DND-41 (cell line): ENCODE measurements at regions not wholly inside any gene's neighbourhood (a gene's known extent, or its start where the extent isn't known, plus 50 kb on each side); places are given as distances from the start of the nearest gene placed in this dataset.
"Not testable (repeated sequence)": the region's sequence is repeated elsewhere in the genome, so short reads cannot be mapped to it uniquely, and the experiment has no call there.

ENCODE experiments used
- ATAC-seq: fragments of 200-7000 bp; cut with Tn5 transposase; 3 replicates; pipeline ENCODE4 v1.9.1; 2021; ENCODE audit warnings: low read depth; ENCODE audit not compliant: insufficient read depth
- DNase-seq: peaks from one replicate; pipeline ENCODE4 v3.0.0-alpha.2; 2020
- H2AFZ ChIP-seq: 2 replicates; pipeline ENCODE4 v1.6.0; 2012; ENCODE audit warnings: low read depth, low read length
- H3K27ac ChIP-seq: 2 replicates; pipeline ENCODE4 v1.5.1; 2012; ENCODE audit warnings: low read length, inconsistent platforms
- H3K27me3 ChIP-seq: fragments of 200-600 bp; sonication (generic); 2 replicates; pipeline ENCODE4 v1.6.0; 2012; ENCODE audit warnings: low read length, mild to moderate bottlenecking, inconsistent platforms; ENCODE audit not compliant: insufficient read depth, poor library complexity
- H3K36me3 ChIP-seq: 2 replicates; pipeline ENCODE4 v1.5.1; 2012; ENCODE audit warnings: low read length, inconsistent platforms; ENCODE audit not compliant: insufficient read depth
- H3K4me1 ChIP-seq: 2 replicates; pipeline ENCODE4 v1.5.1; 2012; ENCODE audit warnings: mild to moderate bottlenecking, low read length; ENCODE audit not compliant: insufficient read depth
- H3K4me2 ChIP-seq: 2 replicates; pipeline ENCODE4 v1.6.0; 2012; ENCODE audit warnings: mild to moderate bottlenecking, moderate library complexity, low read length, inconsistent platforms; ENCODE audit not compliant: insufficient read depth
- H3K4me3 ChIP-seq, 2 experiments: fragments of 200-600 bp in 1 of 2; shearing (Covaris generic) in 1 of 2; 2 replicates each; pipeline ENCODE4 v1.5.1; 2012 to 2016; ENCODE audit warnings: inconsistent platforms in 2 of 2, low read length in 2 of 2, mild to moderate bottlenecking in 2 of 2, low read depth in 1 of 2, moderate library complexity in 1 of 2
- H3K79me2 ChIP-seq: 2 replicates; pipeline ENCODE4 v1.6.0; 2012; ENCODE audit warnings: low read length, inconsistent platforms; ENCODE audit not compliant: insufficient read depth
- H3K9ac ChIP-seq: 2 replicates; pipeline ENCODE4 v1.6.0; 2012; ENCODE audit warnings: low read depth, mild to moderate bottlenecking, inconsistent platforms, low read length, moderate library complexity
- H3K9me3 ChIP-seq: 2 replicates; pipeline ENCODE4 v1.5.1; 2012; ENCODE audit warnings: low read length, moderate library complexity, mild to moderate bottlenecking, inconsistent platforms; ENCODE audit not compliant: insufficient read depth, severe bottlenecking
- H4K20me1 ChIP-seq: 2 replicates; pipeline ENCODE4 v1.6.0; 2012; ENCODE audit warnings: low read length; ENCODE audit not compliant: insufficient read depth
- EZH2 ChIP-seq: IDR thresholded peaks from 3 replicates; pipeline ENCODE4 v1.6.1; 2012; ENCODE audit warnings: borderline replicate concordance, low read depth, mild to moderate bottlenecking, moderate library complexity, low read length, inconsistent platforms; ENCODE audit not compliant: severe bottlenecking
- TF ChIP-seq, protein P1 (sequence below): IDR thresholded peaks from 2 replicates; pipeline ENCODE4 v1.5.1; 2012; ENCODE audit warnings: borderline replicate concordance, low read length, moderate library complexity, mild to moderate bottlenecking; ENCODE audit not compliant: poor library complexity, severe bottlenecking; ENCODE audit errors: extremely low read depth

- Histone ChIP-seq H3K27ac (no peak overlapping the region), H3K36me3 (no peaks in the 10 kb centered on the region), H3K9me3 (no peaks in the 10 kb centered on the region), H4K20me1 (no peaks in the 10 kb centered on the region), H3K79me2 (no peaks in the 10 kb centered on the region), H3K4me1 (no peaks in the 10 kb centered on the region), H3K9ac (no peak overlapping the region), H3K27me3 (no peaks in the 10 kb centered on the region), H3K4me3 (no peak overlapping the region), H3K4me2 (no peak overlapping the region), H2AFZ (no peak overlapping the region)
- DNase-seq, result no peak
- no peak for ATAC-seq
- TF ChIP-seq, protein P1, sequence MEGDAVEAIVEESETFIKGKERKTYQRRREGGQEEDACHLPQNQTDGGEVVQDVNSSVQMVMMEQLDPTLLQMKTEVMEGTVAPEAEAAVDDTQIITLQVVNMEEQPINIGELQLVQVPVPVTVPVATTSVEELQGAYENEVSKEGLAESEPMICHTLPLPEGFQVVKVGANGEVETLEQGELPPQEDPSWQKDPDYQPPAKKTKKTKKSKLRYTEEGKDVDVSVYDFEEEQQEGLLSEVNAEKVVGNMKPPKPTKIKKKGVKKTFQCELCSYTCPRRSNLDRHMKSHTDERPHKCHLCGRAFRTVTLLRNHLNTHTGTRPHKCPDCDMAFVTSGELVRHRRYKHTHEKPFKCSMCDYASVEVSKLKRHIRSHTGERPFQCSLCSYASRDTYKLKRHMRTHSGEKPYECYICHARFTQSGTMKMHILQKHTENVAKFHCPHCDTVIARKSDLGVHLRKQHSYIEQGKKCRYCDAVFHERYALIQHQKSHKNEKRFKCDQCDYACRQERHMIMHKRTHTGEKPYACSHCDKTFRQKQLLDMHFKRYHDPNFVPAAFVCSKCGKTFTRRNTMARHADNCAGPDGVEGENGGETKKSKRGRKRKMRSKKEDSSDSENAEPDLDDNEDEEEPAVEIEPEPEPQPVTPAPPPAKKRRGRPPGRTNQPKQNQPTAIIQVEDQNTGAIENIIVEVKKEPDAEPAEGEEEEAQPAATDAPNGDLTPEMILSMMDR, result no peak
- no peak for TF ChIP-seq EZH2
Measured at GRCh38 chr21:23130308-23130707, 2132.1 kb downstream of the NCAM2 start.

- Histone ChIP-seq H3K9ac (no peak overlapping the region), H3K4me2 (no peak overlapping the region), H3K36me3 (no peaks in the 10 kb centered on the region), H3K27ac (no peak overlapping the region), H3K4me1 (no peaks in the 10 kb centered on the region), H3K79me2 (no peaks in the 10 kb centered on the region), H3K27me3 (no peaks in the 10 kb centered on the region), H3K4me3 (no peak overlapping the region), H3K9me3 (no peaks in the 10 kb centered on the region), H2AFZ (no peak overlapping the region), H4K20me1 (no peaks in the 10 kb centered on the region)
- no peak for DNase-seq
- no peak for ATAC-seq
- TF ChIP-seq EZH2, result no peak
- TF ChIP-seq, protein P1, result peak; percentile 40
Measured at GRCh38 chr21:23131177-23131576, 2133.0 kb downstream of the NCAM2 start.

DNA sequence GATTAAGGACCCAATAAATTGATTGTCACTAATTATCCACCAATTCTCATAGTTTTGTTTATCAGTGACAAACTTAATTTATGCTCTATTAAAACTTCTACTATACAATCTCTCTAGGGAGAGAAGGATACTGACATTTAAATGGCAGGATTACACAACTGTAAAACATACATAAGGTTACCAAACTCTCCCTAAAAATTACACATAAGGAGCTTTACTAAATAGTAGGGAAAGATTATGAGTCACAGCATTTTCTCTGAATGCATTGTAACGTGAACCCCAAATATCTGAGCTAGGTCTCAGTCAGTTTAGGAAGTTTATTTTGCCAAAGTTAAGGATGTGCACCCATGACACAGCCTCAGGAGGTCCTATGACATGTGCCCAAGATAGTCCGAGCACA is 2140.6 kb downstream of the NCAM2 start:
- ATAC-seq (no peak), DNase-seq (no peak)
- Histone ChIP-seq H3K4me1 (no peaks in the 10 kb centered on the region), H3K4me2 (no peak overlapping the region), H2AFZ (no peak overlapping the region), H3K4me3 (no peak overlapping the region), H3K27me3 (no peaks in the 10 kb centered on the region), H4K20me1 (no peaks in the 10 kb centered on the region), H3K9me3 (peaks cover 9% of the 10 kb centered on the region), H3K9ac (no peak overlapping the region), H3K27ac (no peak overlapping the region), H3K36me3 (no peaks in the 10 kb centered on the region), H3K79me2 (no peaks in the 10 kb centered on the region)
- TF ChIP-seq EZH2, result no peak
- TF ChIP-seq, protein P1, result no peak

DNA sequence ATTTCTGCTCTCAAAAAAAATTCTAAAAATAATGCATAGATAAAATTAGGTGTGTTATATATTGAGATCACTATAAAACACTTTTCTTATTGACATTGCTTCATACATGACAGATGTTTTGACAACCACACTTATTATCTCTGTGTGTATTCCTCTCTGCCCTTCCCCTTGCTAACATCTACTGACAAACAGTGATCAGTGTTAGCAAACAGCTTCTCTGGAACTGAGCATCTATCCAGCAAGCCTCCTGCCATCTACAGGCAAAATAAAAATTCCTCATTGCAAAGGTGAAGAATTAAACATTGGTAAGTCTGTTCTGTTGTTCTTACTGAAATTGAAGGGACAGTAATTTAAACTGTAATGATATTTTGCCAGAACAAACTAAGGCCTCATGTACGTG is 2153.9 kb downstream of the NCAM2 start:
- Histone ChIP-seq H3K27ac (no peak overlapping the region), H3K27me3 (no peaks in the 10 kb centered on the region), H3K4me3 (no peak overlapping the region), H3K79me2 (no peaks in the 10 kb centered on the region), H3K4me1 (no peaks in the 10 kb centered on the region), H4K20me1 (no peaks in the 10 kb centered on the region), H3K36me3 (no peaks in the 10 kb centered on the region), H3K9me3 (no peaks in the 10 kb centered on the region), H2AFZ (no peak overlapping the region), H3K9ac (no peak overlapping the region), H3K4me2 (no peak overlapping the region)
- ATAC-seq (no peak), DNase-seq (no peak)
- no peak for TF ChIP-seq EZH2
- TF ChIP-seq, protein P1, result no peak

DNA sequence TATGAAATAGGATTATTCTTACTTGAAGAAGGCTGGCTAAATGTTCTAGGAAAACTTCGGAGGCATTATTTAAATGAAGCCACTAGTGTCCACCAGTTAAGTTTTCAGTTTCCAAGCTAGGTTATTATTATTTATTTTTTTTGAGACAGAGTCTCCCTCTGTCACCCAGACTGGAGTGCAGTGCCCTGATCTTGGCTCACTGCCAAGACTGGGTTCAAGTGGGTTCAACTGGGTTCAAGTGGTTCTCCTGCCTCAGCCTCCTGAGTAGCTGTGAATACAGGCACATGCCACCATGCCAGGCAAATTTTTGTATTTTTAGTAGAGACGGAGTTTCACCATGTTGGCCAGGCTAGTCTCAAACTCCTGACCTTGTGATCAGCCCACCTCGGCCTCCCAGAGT is 2155.6 kb downstream of the NCAM2 start:
- H2AFZ ChIP-seq, H3K27me3 ChIP-seq, H4K20me1 ChIP-seq, H3K4me1 ChIP-seq, H3K9me3 ChIP-seq, H3K9ac ChIP-seq, DNase-seq, H3K79me2 ChIP-seq, H3K4me2 ChIP-seq, H3K27ac ChIP-seq, H3K36me3 ChIP-seq, H3K4me3 ChIP-seq, ATAC-seq: not testable (repeated sequence)
